ENCODE measurements at regions not wholly inside any gene's neighbourhood (a gene's known extent, or its start where the extent isn't known, plus 50 kb on each side); places are given as distances from the start of the nearest gene placed in this dataset.

GRCh38 chr5:123817267-123817666 lies 305.3 kb downstream of the CSNK1G3 start:
- Histone ChIP-seq H3K18ac (ENCODE audit: insufficient read length, low read depth, low read length) (no peak overlapping the region), H3K79me2 (ENCODE audit: insufficient read depth, low read length) (no peaks in the 10 kb centered on the region), H2AFZ (ENCODE audit: low read length) (no peak overlapping the region), H2BK15ac (ENCODE audit: low read depth, low read length) (no peak overlapping the region), H3K23me2 (ENCODE audit: insufficient read length, low read depth, low read length, poor library complexity, severe bottlenecking) (no peaks in the 10 kb centered on the region), H3K9me3 (ENCODE audit: control insufficient read depth, low read depth, low read length) (no peaks in the 10 kb centered on the region), H2BK12ac (ENCODE audit: insufficient read length, low read depth, low read length) (no peak overlapping the region), H3T11ph (ENCODE audit: low read length) (no peak overlapping the region), H3K79me1 (ENCODE audit: insufficient read depth, low read depth, low read length, poor library complexity, severe bottlenecking) (no peaks in the 10 kb centered on the region), H3K9ac (ENCODE audit: extremely low read depth, insufficient read length, low read length) (no peak overlapping the region), H4K20me1 (ENCODE audit: control insufficient read depth, insufficient read depth, insufficient read length) (no peaks in the 10 kb centered on the region), H3K4me1 (ENCODE audit: insufficient read depth, low read length) (peaks cover 11% of the 10 kb centered on the region; the same call in 1 of the 2 replicates), H3K56ac (ENCODE audit: insufficient read length, low read depth, low read length) (no peak overlapping the region), H4K91ac (ENCODE audit: insufficient read length, low read depth, low read length) (no peak overlapping the region), H3K4me2 (ENCODE audit: insufficient read depth, insufficient read length, low read length) (no peak overlapping the region), H3K27me3 (ENCODE audit: insufficient read depth, low read length) (no peaks in the 10 kb centered on the region), H4K8ac (replicated peaks; ENCODE audit: insufficient read length, low read depth, low read length) (no peak overlapping the region), H2AK5ac (ENCODE audit: insufficient read length, low read length) (no peak overlapping the region), H2BK5ac (ENCODE audit: insufficient read length, low read length) (no peak overlapping the region), H2BK20ac (ENCODE audit: low read depth, low read length, poor library complexity, severe bottlenecking) (no peak overlapping the region), H3K14ac (ENCODE audit: insufficient read depth, low read length) (no peak overlapping the region), H2BK120ac (ENCODE audit: low read depth, low read length, poor library complexity, severe bottlenecking) (no peak overlapping the region), H3K4ac (ENCODE audit: low read depth, low read length) (no peak overlapping the region), H3K27ac (ENCODE audit: insufficient read length, low read depth, low read length) (no peak overlapping the region), H3K23ac (ENCODE audit: insufficient read length, low read depth, low read length) (no peak overlapping the region), H4K5ac (ENCODE audit: insufficient read length, low read depth, low read length) (no peak overlapping the region)
- no peak overlapping the region for H3K4me3 Mint-ChIP-seq
- H3K4me1 Mint-ChIP-seq = peaks cover 35 to 39% of the 10 kb centered on the region in 2 experiments
- DNase-seq = no peak
- H3K9me3 Mint-ChIP-seq = no peaks in the 10 kb centered on the region
- TF ChIP-seq, protein P1, sequence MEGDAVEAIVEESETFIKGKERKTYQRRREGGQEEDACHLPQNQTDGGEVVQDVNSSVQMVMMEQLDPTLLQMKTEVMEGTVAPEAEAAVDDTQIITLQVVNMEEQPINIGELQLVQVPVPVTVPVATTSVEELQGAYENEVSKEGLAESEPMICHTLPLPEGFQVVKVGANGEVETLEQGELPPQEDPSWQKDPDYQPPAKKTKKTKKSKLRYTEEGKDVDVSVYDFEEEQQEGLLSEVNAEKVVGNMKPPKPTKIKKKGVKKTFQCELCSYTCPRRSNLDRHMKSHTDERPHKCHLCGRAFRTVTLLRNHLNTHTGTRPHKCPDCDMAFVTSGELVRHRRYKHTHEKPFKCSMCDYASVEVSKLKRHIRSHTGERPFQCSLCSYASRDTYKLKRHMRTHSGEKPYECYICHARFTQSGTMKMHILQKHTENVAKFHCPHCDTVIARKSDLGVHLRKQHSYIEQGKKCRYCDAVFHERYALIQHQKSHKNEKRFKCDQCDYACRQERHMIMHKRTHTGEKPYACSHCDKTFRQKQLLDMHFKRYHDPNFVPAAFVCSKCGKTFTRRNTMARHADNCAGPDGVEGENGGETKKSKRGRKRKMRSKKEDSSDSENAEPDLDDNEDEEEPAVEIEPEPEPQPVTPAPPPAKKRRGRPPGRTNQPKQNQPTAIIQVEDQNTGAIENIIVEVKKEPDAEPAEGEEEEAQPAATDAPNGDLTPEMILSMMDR (conservative IDR thresholded peaks at IDR 0.05) = no peak
- WGBS (ENCODE audit: extremely low coverage, insufficient read length, low lambda C conversion rate) = no CpG with 5 or more reads among the region's 2 CpGs
- no peaks in the 10 kb centered on the region for H3K36me3 Mint-ChIP-seq (ENCODE audit: insufficient read depth in 1 of 3, low read depth in 3 of 3)
- no peak overlapping the region for H3K27ac Mint-ChIP-seq
- no peaks in the 10 kb centered on the region for H3K27me3 Mint-ChIP-seq (ENCODE audit: low read depth)
